HFFc6 (cell line): ENCODE measurements at regions not wholly inside any gene's neighbourhood (a gene's known extent, or its start where the extent isn't known, plus 50 kb on each side); places are given as distances from the start of the nearest gene placed in this dataset.

ENCODE experiments used
- DNase-seq: peaks from one replicate; pipeline ENCODE4 v3.0.0-alpha.2; 2018
- H3K27ac Mint-ChIP-seq: 2 replicates; pipeline ENCODE4 v1.8.0; 2020; ENCODE audit warnings: mild to moderate bottlenecking, mixed read lengths
- H3K27me3 Mint-ChIP-seq: 2 replicates; pipeline ENCODE4 v1.8.0; 2021; ENCODE audit warnings: mild to moderate bottlenecking, moderate library complexity, mixed read lengths; ENCODE audit not compliant: insufficient read depth
- H3K36me3 Mint-ChIP-seq: 2 replicates; pipeline ENCODE4 v1.8.0; 2021; ENCODE audit warnings: low read depth, mixed read lengths
- H3K4me1 Mint-ChIP-seq: 2 replicates; pipeline ENCODE4 v1.8.0; 2020; ENCODE audit warnings: low read depth, mixed read lengths
- H3K4me3 Mint-ChIP-seq: 2 replicates; pipeline ENCODE4 v1.8.0; 2020; ENCODE audit warnings: mild to moderate bottlenecking, moderate library complexity, mixed read lengths
- H3K9me3 Mint-ChIP-seq: 2 replicates; pipeline ENCODE4 v1.8.0; 2020; ENCODE audit warnings: mild to moderate bottlenecking, mixed read lengths
- TF ChIP-seq, protein P1 (sequence below): fragments of 200-600 bp; sonication (generic); IDR thresholded peaks from 2 replicates; pipeline ENCODE4 v1.5.0; 2021; ENCODE audit warnings: antibody characterized with exemption, mild to moderate bottlenecking

DNA sequence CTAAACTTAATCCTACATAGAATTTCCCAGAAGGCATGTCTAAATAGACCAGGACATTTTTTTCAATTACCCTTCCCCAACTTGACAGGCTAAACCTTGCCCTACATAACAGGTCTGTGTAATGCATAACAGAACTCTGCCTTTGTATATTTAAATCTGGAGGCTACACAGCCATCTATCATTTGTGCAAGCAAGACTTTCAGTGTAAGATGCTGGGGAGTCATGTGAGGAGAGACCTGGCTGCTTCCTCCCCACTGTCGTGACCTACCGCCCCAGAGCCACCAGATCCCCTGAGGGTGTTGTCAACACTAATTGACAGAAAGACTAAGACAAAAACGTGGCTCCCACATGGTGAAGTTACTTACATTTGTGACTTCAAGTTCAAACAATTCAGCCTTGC is 342.2 kb downstream of the PPARGC1A start:
- TF ChIP-seq, protein P1, sequence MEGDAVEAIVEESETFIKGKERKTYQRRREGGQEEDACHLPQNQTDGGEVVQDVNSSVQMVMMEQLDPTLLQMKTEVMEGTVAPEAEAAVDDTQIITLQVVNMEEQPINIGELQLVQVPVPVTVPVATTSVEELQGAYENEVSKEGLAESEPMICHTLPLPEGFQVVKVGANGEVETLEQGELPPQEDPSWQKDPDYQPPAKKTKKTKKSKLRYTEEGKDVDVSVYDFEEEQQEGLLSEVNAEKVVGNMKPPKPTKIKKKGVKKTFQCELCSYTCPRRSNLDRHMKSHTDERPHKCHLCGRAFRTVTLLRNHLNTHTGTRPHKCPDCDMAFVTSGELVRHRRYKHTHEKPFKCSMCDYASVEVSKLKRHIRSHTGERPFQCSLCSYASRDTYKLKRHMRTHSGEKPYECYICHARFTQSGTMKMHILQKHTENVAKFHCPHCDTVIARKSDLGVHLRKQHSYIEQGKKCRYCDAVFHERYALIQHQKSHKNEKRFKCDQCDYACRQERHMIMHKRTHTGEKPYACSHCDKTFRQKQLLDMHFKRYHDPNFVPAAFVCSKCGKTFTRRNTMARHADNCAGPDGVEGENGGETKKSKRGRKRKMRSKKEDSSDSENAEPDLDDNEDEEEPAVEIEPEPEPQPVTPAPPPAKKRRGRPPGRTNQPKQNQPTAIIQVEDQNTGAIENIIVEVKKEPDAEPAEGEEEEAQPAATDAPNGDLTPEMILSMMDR: no peak
- Mint-ChIP-seq H3K36me3 (no peaks in the 10 kb centered on the region), H3K27me3 (peaks cover 3% of the 10 kb centered on the region; the same call in 1 of the 2 replicates), H3K9me3 (peaks cover 47% of the 10 kb centered on the region), H3K4me1 (no peaks in the 10 kb centered on the region), H3K27ac (no peak overlapping the region), H3K4me3 (no peak overlapping the region)
- DNase-seq: no peak

DNA sequence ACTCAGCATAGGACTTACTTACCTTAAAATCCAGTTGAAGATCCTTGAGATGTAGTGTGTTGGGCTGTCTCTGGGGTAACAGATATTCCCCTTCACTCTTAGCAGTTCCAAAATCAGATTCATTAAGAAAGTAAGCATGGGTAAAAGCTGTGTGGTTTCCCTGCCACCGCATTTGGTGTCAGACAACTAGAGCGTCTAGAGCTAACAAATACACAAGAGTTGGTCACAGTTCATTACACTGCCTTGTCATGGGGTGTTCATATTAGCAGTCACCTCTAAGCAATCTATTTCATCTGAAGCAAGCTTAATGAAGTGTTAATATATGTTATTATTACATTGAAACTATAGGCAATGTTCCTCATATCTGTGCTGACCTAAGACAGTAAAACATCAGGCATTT is 342.8 kb downstream of the PPARGC1A start:
- no peaks in the 10 kb centered on the region for H3K36me3 Mint-ChIP-seq
- DNase-seq: no peak
- H3K9me3 Mint-ChIP-seq: peaks cover 51% of the 10 kb centered on the region
- H3K27me3 Mint-ChIP-seq: peaks cover 3% of the 10 kb centered on the region; the same call in 1 of the 2 replicates
- TF ChIP-seq, protein P1: no peak
- H3K27ac Mint-ChIP-seq: no peak overlapping the region
- no peaks in the 10 kb centered on the region for H3K4me1 Mint-ChIP-seq
- no peak overlapping the region for H3K4me3 Mint-ChIP-seq

DNA sequence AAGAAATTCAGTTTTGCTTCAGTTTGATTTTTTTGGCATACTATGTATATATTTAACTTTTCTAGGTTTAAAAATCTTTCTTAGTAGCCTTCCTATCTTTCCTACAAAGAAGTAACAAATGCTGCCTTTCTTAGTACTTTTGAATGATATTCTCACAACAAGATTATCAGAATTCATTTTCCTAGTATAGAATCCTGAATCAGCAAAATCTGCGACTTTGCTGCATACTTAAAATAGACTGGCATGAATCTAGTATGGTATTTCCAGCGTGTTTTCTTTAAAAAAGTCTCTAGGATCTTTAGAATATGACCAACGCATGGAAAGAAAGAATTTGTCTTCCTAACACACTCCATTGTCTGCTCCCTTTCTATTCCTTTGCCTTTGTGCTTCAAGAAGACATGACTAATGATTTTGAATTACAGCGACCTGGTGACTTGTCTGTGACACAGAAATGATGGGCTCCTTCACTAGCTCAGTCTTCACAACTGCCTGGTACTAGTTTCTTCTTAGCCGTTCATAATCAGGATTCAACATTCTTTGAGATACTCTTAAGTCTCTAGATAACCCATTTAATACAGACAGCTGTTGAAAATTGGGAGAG is 349.8 kb downstream of the PPARGC1A start:
- Mint-ChIP-seq H3K4me1 (no peaks in the 10 kb centered on the region), H3K27me3 (no peaks in the 10 kb centered on the region), H3K4me3 (no peak overlapping the region), H3K27ac (no peak overlapping the region), H3K9me3 (peaks cover 44% of the 10 kb centered on the region), H3K36me3 (no peaks in the 10 kb centered on the region)
- TF ChIP-seq, protein P1: no peak
- no peak for DNase-seq

DNA sequence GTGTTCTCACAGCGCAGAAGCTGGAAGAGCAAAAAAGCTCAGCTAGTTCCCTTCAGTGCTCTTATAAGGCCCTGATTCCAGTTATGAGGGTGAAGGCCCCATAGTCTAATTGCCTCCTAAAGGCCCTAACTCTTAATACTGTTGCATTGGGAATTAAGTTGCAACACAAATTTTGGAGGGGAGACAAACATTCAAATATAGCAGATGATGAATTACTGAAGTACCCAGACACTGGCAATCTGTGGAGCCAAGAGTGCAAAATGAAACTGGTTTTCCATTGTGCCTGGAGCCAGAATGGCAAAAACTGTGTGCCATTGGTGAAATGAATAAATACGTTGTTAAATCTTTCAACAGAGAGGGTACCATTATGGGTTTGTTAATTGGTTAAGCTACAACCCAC is 356.0 kb downstream of the PPARGC1A start:
- Mint-ChIP-seq H3K36me3 (no peaks in the 10 kb centered on the region), H3K4me1 (no peaks in the 10 kb centered on the region), H3K27me3 (no peaks in the 10 kb centered on the region), H3K27ac (no peak overlapping the region), H3K4me3 (no peak overlapping the region), H3K9me3 (peaks cover 50% of the 10 kb centered on the region)
- DNase-seq: no peak
- TF ChIP-seq, protein P1: no peak

DNA sequence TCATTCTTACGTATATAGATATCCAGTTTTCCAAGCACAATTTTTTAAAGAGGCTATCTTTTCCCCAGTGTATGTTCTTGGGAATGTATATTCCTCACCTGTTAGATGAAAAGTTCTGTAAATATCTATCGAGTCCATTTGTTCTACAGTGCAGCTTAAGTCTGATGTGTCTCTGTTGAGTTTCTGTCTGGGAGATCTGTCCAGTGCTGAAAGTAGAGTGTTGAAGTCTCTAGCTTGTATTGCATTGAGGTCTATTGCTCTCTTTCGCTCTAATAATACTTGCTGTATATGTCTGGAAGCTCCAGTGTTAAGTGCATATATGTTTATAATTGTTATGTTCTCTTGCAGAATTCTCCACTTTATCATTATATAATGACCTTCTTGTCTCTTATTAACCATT is 373.1 kb downstream of the PPARGC1A start:
- H3K9me3 Mint-ChIP-seq: peaks cover 44% of the 10 kb centered on the region
- H3K4me1 Mint-ChIP-seq: no peaks in the 10 kb centered on the region
- H3K27ac Mint-ChIP-seq: no peak overlapping the region
- H3K4me3 Mint-ChIP-seq: no peak overlapping the region
- TF ChIP-seq, protein P1: no peak
- no peak for DNase-seq
- no peaks in the 10 kb centered on the region for H3K27me3 Mint-ChIP-seq
- H3K36me3 Mint-ChIP-seq: no peaks in the 10 kb centered on the region

DNA sequence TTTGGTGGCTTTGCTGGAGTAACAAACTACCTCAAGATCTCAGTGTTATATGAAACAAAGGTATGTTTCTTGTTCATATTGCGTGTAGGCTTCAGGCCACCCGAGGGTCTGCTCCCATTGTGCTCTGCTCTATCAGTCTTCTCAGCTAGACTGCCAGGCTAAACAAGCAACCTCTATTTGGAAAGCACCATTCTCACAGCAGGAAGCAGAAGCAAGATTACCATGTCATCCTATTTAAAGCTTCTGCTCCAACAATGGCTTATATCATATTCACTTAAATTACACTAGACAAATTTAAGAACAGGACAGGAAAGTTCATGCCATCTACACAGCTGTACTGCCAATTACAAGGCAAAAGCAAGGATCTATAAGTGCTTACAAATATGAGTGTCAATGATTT is 385.8 kb downstream of the PPARGC1A start:
- Mint-ChIP-seq H3K27ac (no peak overlapping the region), H3K27me3 (no peaks in the 10 kb centered on the region), H3K9me3 (peaks cover 42% of the 10 kb centered on the region), H3K4me3 (no peak overlapping the region), H3K36me3 (no peaks in the 10 kb centered on the region), H3K4me1 (no peaks in the 10 kb centered on the region)
- TF ChIP-seq, protein P1: no peak
- DNase-seq: no peak
